KOPT-K1 (cell line): ENCODE measurements at regions not wholly inside any gene's neighbourhood (a gene's known extent, or its start where the extent isn't known, plus 50 kb on each side); places are given as distances from the start of the nearest gene placed in this dataset.

Experiments used
- H3K27ac ChIP-seq: fragments of 200-600 bp; sonication (generic); 2 replicates; pipeline ENCODE4 v1.5.1; 2016; ENCODE audit warnings: antibody characterized with exemption, mild to moderate bottlenecking, low read depth, low read length; ENCODE audit not compliant: poor library complexity, severe bottlenecking
- H3K36me3 ChIP-seq: fragments of 200-600 bp; sonication (generic); 2 replicates; pipeline ENCODE4 v1.5.1; 2017; ENCODE audit warnings: antibody characterized with exemption, mild to moderate bottlenecking, low read length, moderate library complexity; ENCODE audit not compliant: insufficient read depth
- H3K9me3 ChIP-seq: fragments of 200-600 bp; sonication (generic); 2 replicates; pipeline ENCODE4 v1.5.1; 2017; ENCODE audit warnings: antibody characterized with exemption, low read length, mild to moderate bottlenecking; ENCODE audit not compliant: insufficient read depth, poor library complexity, severe bottlenecking

GRCh38 chr21:15487196-15487550 lies 242.6 kb upstream of the USP25 start:
- Histone ChIP-seq H3K9me3 (no peaks in the 10 kb centered on the region), H3K36me3 (no peaks in the 10 kb centered on the region), H3K27ac (no peak overlapping the region)

DNA sequence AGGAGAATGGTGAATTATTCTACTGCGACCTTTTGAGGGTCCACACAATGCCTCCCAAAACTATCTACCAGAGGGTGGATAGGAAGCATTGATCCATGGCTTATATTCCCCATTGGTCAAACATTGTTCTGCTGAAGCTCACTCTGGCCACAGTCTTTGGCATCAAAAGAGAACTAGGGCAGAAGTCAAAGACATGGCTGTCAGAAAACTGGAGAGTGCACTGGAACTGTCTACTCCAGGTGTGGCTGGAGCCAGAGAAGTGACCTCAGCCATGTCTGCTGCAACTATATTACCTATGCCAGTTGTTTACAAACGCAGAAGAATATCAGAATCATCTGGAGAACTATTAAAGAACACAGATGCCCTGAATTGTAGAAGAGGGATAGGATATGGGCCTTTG lies 238.7 kb upstream of the USP25 start:
- no peak overlapping the region for H3K27ac ChIP-seq
- no peaks in the 10 kb centered on the region for H3K9me3 ChIP-seq
- no peaks in the 10 kb centered on the region for H3K36me3 ChIP-seq

GRCh38 chr21:15493646-15494045 lies 236.1 kb upstream of the USP25 start:
- Histone ChIP-seq H3K9me3 (no peaks in the 10 kb centered on the region), H3K36me3 (no peaks in the 10 kb centered on the region), H3K27ac (no peak overlapping the region)

DNA sequence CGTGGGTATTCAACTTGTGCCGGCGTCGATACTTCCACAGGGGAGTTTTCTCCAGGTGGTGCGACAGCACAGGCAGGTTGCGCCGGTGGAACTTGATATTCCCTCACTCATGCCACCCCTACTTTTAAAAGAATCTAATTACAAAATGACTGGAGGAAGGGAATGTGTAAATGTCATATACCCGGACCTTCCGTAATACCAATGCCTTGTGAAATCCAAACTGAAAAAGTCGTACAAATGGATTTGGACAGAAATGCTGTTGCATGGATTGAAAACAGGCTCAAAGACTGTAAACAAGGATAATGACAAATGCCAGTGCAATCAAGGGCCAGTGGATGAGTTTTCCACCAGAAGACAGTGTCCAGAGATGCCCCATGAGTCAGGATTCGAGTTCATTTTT lies 235.3 kb upstream of the USP25 start:
- H3K9me3 ChIP-seq, result no peaks in the 10 kb centered on the region
- H3K36me3 ChIP-seq, result no peaks in the 10 kb centered on the region
- no peak overlapping the region for H3K27ac ChIP-seq

GRCh38 chr21:15495965-15496364 lies 233.8 kb upstream of the USP25 start:
- Histone ChIP-seq H3K36me3 (no peaks in the 10 kb centered on the region), H3K27ac (no peak overlapping the region), H3K9me3 (no peaks in the 10 kb centered on the region)

- Histone ChIP-seq H3K9me3 (no peaks in the 10 kb centered on the region), H3K27ac (no peak overlapping the region), H3K36me3 (no peaks in the 10 kb centered on the region)
Measured at GRCh38 chr21:15496911-15497310, 232.9 kb upstream of the USP25 start.

GRCh38 chr21:15498455-15498854 lies 231.3 kb upstream of the USP25 start:
- H3K27ac ChIP-seq, result no peak overlapping the region
- H3K9me3 ChIP-seq, result no peaks in the 10 kb centered on the region
- no peaks in the 10 kb centered on the region for H3K36me3 ChIP-seq

GRCh38 chr21:15506086-15506485 lies 223.7 kb upstream of the USP25 start:
- no peaks in the 10 kb centered on the region for H3K9me3 ChIP-seq
- no peaks in the 10 kb centered on the region for H3K36me3 ChIP-seq
- H3K27ac ChIP-seq, result no peak overlapping the region

DNA sequence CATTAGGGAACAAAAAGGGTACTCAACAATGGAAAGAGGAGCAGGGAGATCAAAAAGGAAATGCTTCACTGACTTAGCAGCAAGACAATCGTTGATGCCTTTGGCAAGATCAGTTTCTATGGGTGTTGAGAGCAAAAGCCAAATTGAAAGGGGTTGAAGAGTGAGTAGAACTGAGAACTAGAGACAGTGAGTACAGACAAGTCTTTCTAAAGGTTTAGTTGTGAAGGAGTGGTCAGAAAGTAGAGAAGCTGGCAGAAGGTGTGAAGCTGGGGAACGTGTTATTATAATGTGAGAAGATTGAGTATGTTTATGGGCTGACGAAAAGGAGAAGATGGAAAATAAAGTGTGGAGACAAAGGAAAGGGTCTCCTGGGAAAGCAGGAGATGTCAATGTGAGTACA lies 221.2 kb upstream of the USP25 start:
- Histone ChIP-seq H3K36me3 (no peaks in the 10 kb centered on the region), H3K9me3 (no peaks in the 10 kb centered on the region)

GRCh38 chr21:15514073-15514946 lies 215.5 kb upstream of the USP25 start:
- peaks cover 6% of the 10 kb centered on the region for H3K9me3 ChIP-seq
- no peaks in the 10 kb centered on the region for H3K36me3 ChIP-seq
- H3K27ac ChIP-seq, result peak overlapping the region; percentile 74

More for the DNA sequence above, 221.2 kb upstream of the USP25 start:
- no peak overlapping the region for H3K27ac ChIP-seq

DNA sequence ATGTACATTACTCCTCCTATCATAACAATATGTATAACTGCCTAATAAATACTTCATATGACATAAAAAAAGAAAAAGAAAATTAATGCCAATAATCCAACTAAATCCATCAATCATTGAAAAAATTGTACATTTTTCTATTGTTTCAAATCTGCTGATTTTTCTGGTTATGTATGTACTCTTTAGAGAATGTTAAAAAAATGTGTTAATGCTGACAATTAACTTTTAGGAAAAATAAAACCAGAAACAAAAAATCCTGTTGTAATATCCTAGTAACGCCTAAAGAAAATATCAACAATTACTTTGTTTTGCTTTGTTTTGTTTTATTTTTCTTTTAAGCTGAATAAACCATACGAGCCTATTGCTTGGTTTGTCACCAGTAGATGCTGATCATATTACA lies 213.9 kb upstream of the USP25 start:
- no peaks in the 10 kb centered on the region for H3K36me3 ChIP-seq

DNA sequence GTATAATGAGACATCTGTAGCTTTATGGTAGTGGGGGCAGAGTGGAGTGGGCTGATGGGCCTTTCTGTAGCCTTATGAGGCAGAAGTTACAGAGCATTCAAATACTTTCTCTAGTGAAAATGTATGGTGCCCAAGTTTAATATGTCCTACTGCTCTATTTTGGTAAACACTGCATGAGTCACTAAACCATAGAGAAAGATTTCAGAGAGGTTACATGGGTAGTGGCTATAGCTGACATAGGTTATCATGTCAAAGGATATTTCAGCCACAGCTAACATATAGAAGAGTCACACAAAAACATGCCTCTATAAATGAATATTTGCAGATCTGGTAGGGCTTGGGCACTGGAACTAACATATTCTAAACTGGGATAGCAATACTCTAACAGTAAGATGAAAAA lies 212.4 kb upstream of the USP25 start:
- H3K9me3 ChIP-seq, result peaks cover 26% of the 10 kb centered on the region
- H3K36me3 ChIP-seq, result no peaks in the 10 kb centered on the region
- H3K27ac ChIP-seq, result no peak overlapping the region

More for the DNA sequence above, 213.9 kb upstream of the USP25 start:
- Histone ChIP-seq H3K27ac (no peak overlapping the region), H3K9me3 (peaks cover 12% of the 10 kb centered on the region)

GRCh38 chr21:15520811-15521643 lies 208.8 kb upstream of the USP25 start:
- H3K36me3 ChIP-seq, result no peaks in the 10 kb centered on the region
- H3K27ac ChIP-seq, result no peak overlapping the region
- peaks cover 26% of the 10 kb centered on the region for H3K9me3 ChIP-seq

GRCh38 chr21:15521644-15522001 lies 208.2 kb upstream of the USP25 start:
- H3K9me3 ChIP-seq, result peaks cover 26% of the 10 kb centered on the region
- no peak overlapping the region for H3K27ac ChIP-seq
- H3K36me3 ChIP-seq, result no peaks in the 10 kb centered on the region

- H3K36me3 ChIP-seq, result no peaks in the 10 kb centered on the region
- no peak overlapping the region for H3K27ac ChIP-seq
- H3K9me3 ChIP-seq, result peaks cover 26% of the 10 kb centered on the region
Measured at GRCh38 chr21:15522148-15522547, 207.6 kb upstream of the USP25 start.
